ENCODE measurements at regions not wholly inside any gene's neighbourhood (a gene's known extent, or its start where the extent isn't known, plus 50 kb on each side); places are given as distances from the start of the nearest gene placed in this dataset.

GRCh38 chr5:143473481-143473880 lies 70.0 kb upstream of the NR3C1 start:
- Histone ChIP-seq H3K4me3 (ENCODE audit: low read depth, low read length) (no peak overlapping the region), H3K27ac (ENCODE audit: low read depth, low read length) (no peak overlapping the region), H3K27me3 (ENCODE audit: control insufficient read depth, insufficient read depth, low read length) (no peaks in the 10 kb centered on the region), H3K4me1 (ENCODE audit: control insufficient read depth, insufficient read depth, low read length) (no peaks in the 10 kb centered on the region), H3K9ac (ENCODE audit: low read depth, low read length) (no peak overlapping the region), H3K9me3 (ENCODE audit: control insufficient read depth, insufficient read depth, low read length) (no peaks in the 10 kb centered on the region), H3K36me3 (ENCODE audit: control insufficient read depth, insufficient read depth, low read length) (no peaks in the 10 kb centered on the region)

GRCh38 chr5:143472576-143472975 lies 69.1 kb upstream of the NR3C1 start:
- Histone ChIP-seq H3K27ac (ENCODE audit: low read depth, low read length) (no peak overlapping the region), H3K36me3 (ENCODE audit: control insufficient read depth, insufficient read depth, low read length) (no peaks in the 10 kb centered on the region)

GRCh38 chr5:143471666-143472464 lies 68.4 kb upstream of the NR3C1 start:
- Histone ChIP-seq H3K4me3 (ENCODE audit: low read depth, low read length) (no peak overlapping the region), H3K9ac (ENCODE audit: low read depth, low read length) (no peak overlapping the region), H3K4me1 (ENCODE audit: control insufficient read depth, insufficient read depth, low read length) (no peaks in the 10 kb centered on the region), H3K9me3 (ENCODE audit: control insufficient read depth, insufficient read depth, low read length) (no peaks in the 10 kb centered on the region), H3K27ac (ENCODE audit: low read depth, low read length) (no peak overlapping the region), H3K36me3 (ENCODE audit: control insufficient read depth, insufficient read depth, low read length) (no peaks in the 10 kb centered on the region), H3K27me3 (ENCODE audit: control insufficient read depth, insufficient read depth, low read length) (no peaks in the 10 kb centered on the region)

More at GRCh38 chr5:143472576-143472975, 69.1 kb upstream of the NR3C1 start:
- Histone ChIP-seq H3K4me3 (ENCODE audit: low read depth, low read length) (no peak overlapping the region), H3K4me1 (ENCODE audit: control insufficient read depth, insufficient read depth, low read length) (no peaks in the 10 kb centered on the region), H3K9ac (ENCODE audit: low read depth, low read length) (no peak overlapping the region), H3K9me3 (ENCODE audit: control insufficient read depth, insufficient read depth, low read length) (no peaks in the 10 kb centered on the region), H3K27me3 (ENCODE audit: control insufficient read depth, insufficient read depth, low read length) (no peaks in the 10 kb centered on the region)

- H3K4me1 ChIP-seq (ENCODE audit: control insufficient read depth, insufficient read depth, low read length) = no peaks in the 10 kb centered on the region
- H3K9me3 ChIP-seq (ENCODE audit: control insufficient read depth, insufficient read depth, low read length) = no peaks in the 10 kb centered on the region
- H3K27me3 ChIP-seq (ENCODE audit: control insufficient read depth, insufficient read depth, low read length) = no peaks in the 10 kb centered on the region
- H3K4me3 ChIP-seq (ENCODE audit: low read depth, low read length) = no peak overlapping the region
- no peak overlapping the region for H3K9ac ChIP-seq (ENCODE audit: low read depth, low read length)
- H3K27ac ChIP-seq (ENCODE audit: low read depth, low read length) = no peak overlapping the region
- no peaks in the 10 kb centered on the region for H3K36me3 ChIP-seq (ENCODE audit: control insufficient read depth, insufficient read depth, low read length)
Measured at GRCh38 chr5:143471041-143471509, 67.6 kb upstream of the NR3C1 start.

- Histone ChIP-seq H3K27me3 (ENCODE audit: control insufficient read depth, insufficient read depth, low read length) (no peaks in the 10 kb centered on the region), H3K27ac (ENCODE audit: low read depth, low read length) (no peak overlapping the region), H3K9me3 (ENCODE audit: control insufficient read depth, insufficient read depth, low read length) (no peaks in the 10 kb centered on the region), H3K4me3 (ENCODE audit: low read depth, low read length) (no peak overlapping the region), H3K36me3 (ENCODE audit: control insufficient read depth, insufficient read depth, low read length) (no peaks in the 10 kb centered on the region), H3K4me1 (ENCODE audit: control insufficient read depth, insufficient read depth, low read length) (no peaks in the 10 kb centered on the region), H3K9ac (ENCODE audit: low read depth, low read length) (no peak overlapping the region)
Measured at GRCh38 chr5:143470120-143470519, 66.6 kb upstream of the NR3C1 start.

- Histone ChIP-seq H3K36me3 (ENCODE audit: control insufficient read depth, insufficient read depth, low read length) (no peaks in the 10 kb centered on the region), H3K9ac (ENCODE audit: low read depth, low read length) (no peak overlapping the region), H3K27ac (ENCODE audit: low read depth, low read length) (no peak overlapping the region), H3K4me1 (ENCODE audit: control insufficient read depth, insufficient read depth, low read length) (no peaks in the 10 kb centered on the region), H3K9me3 (ENCODE audit: control insufficient read depth, insufficient read depth, low read length) (no peaks in the 10 kb centered on the region), H3K27me3 (ENCODE audit: control insufficient read depth, insufficient read depth, low read length) (no peaks in the 10 kb centered on the region), H3K4me3 (ENCODE audit: low read depth, low read length) (no peak overlapping the region)
Measured at GRCh38 chr5:143469125-143469524, 65.6 kb upstream of the NR3C1 start.

DNA sequence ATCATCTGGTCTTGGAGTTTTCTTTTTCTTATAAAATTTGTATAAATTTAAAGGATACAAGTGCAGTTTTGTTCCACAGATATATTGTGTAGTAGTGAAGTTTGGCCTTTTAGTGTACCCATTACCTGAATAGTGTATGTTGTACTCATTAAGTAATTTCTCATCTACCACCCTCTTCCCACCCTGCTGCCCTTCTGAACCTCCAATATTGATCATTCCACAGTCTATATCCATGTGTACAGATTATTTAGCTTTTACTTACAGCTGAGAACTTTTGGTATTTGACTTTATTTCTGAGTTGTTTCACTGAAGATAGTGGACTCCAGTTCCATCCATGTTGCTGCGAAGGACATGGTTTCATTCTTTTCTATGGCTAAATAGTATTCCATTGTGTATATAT lies 63.1 kb upstream of the NR3C1 start:
- H3K36me3 ChIP-seq (ENCODE audit: control insufficient read depth, insufficient read depth, low read length) = no peaks in the 10 kb centered on the region
- H3K9ac ChIP-seq (ENCODE audit: low read depth, low read length) = no peak overlapping the region
- no peak overlapping the region for H3K27ac ChIP-seq (ENCODE audit: low read depth, low read length)
- H3K27me3 ChIP-seq (ENCODE audit: control insufficient read depth, insufficient read depth, low read length) = no peaks in the 10 kb centered on the region
- no peaks in the 10 kb centered on the region for H3K9me3 ChIP-seq (ENCODE audit: control insufficient read depth, insufficient read depth, low read length)
- no peak overlapping the region for H3K4me3 ChIP-seq (ENCODE audit: low read depth, low read length)
- no peaks in the 10 kb centered on the region for H3K4me1 ChIP-seq (ENCODE audit: control insufficient read depth, insufficient read depth, low read length)

DNA sequence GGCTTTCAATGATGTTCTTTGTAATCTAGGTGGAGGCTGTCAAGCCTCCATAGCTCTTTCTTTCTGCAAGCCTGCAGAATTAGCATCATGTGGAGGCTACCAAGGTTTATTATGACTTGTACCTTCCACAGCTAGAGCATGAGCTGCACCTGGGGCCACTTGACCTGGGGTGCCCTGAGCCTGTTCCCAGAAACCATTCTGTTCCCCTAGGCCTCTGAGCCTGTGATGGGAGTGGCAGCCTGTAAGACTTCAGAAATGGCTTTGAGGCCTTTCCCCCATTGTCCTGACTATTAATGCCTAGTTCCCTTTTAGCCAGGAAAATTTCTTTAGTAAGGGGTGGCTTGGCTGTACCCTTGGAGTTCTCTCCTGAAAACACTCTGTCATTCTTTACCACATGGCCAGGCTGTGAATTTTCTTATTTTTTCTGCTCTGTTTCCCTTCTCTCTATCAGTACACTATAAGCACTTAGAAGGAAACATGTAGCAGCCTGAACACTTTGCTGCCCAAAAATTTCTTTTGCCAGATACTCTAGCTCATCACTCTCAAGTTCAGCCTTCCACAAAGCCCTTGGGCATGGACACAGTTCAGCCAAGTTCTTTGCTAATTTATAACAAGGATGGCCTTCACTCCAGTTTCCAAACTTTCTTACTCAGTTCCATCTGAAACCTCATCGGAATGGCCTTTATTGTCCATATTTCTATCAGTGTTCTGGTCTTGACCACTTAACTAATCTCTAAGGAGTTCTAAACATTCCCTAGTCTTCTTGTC lies 61.4 kb upstream of the NR3C1 start:
- no peaks in the 10 kb centered on the region for H3K27me3 ChIP-seq (ENCODE audit: control insufficient read depth, insufficient read depth, low read length)
- no peaks in the 10 kb centered on the region for H3K9me3 ChIP-seq (ENCODE audit: control insufficient read depth, insufficient read depth, low read length)
- no peaks in the 10 kb centered on the region for H3K36me3 ChIP-seq (ENCODE audit: control insufficient read depth, insufficient read depth, low read length)
- no peaks in the 10 kb centered on the region for H3K4me1 ChIP-seq (ENCODE audit: control insufficient read depth, insufficient read depth, low read length)
- no peak overlapping the region for H3K27ac ChIP-seq (ENCODE audit: low read depth, low read length)
- no peak overlapping the region for H3K4me3 ChIP-seq (ENCODE audit: low read depth, low read length)
- no peak overlapping the region for H3K9ac ChIP-seq (ENCODE audit: low read depth, low read length)

- Histone ChIP-seq H3K4me1 (ENCODE audit: control insufficient read depth, insufficient read depth, low read length) (no peaks in the 10 kb centered on the region), H3K36me3 (ENCODE audit: control insufficient read depth, insufficient read depth, low read length) (no peaks in the 10 kb centered on the region), H3K27ac (ENCODE audit: low read depth, low read length) (no peak overlapping the region), H3K9me3 (ENCODE audit: control insufficient read depth, insufficient read depth, low read length) (no peaks in the 10 kb centered on the region), H3K9ac (ENCODE audit: low read depth, low read length) (no peak overlapping the region), H3K4me3 (ENCODE audit: low read depth, low read length) (no peak overlapping the region), H3K27me3 (ENCODE audit: control insufficient read depth, insufficient read depth, low read length) (no peaks in the 10 kb centered on the region)
Measured at GRCh38 chr5:143462431-143462830, 58.9 kb upstream of the NR3C1 start.

DNA sequence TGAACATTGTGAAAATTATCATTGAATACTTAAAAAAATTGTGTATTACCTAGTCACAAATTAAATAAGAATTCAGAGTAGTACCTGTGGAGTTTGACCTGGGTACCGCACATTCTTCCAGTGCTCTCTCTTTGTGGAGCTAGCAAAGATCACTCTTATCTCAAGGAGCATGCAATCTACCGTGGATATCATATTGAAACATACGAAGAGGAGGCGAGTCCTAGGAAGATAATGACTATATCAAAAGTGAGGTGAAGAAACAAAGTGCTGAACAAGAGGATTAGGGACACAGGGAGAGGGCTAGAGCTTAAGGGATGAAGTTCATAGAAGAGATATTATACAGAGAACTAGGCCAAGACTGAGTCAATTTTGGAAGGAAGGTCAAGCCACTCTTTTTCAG lies 55.9 kb upstream of the NR3C1 start:
- Histone ChIP-seq H3K9ac (ENCODE audit: low read depth, low read length) (no peak overlapping the region), H3K27me3 (ENCODE audit: control insufficient read depth, insufficient read depth, low read length) (no peaks in the 10 kb centered on the region)

GRCh38 chr5:143456952-143457547 lies 53.6 kb upstream of the NR3C1 start:
- Histone ChIP-seq H3K27ac (ENCODE audit: low read depth, low read length) (no peak overlapping the region), H3K4me1 (ENCODE audit: control insufficient read depth, insufficient read depth, low read length) (no peaks in the 10 kb centered on the region), H3K27me3 (ENCODE audit: control insufficient read depth, insufficient read depth, low read length) (no peaks in the 10 kb centered on the region), H3K36me3 (ENCODE audit: control insufficient read depth, insufficient read depth, low read length) (no peaks in the 10 kb centered on the region), H3K9me3 (ENCODE audit: control insufficient read depth, insufficient read depth, low read length) (no peaks in the 10 kb centered on the region), H3K9ac (ENCODE audit: low read depth, low read length) (no peak overlapping the region), H3K4me3 (ENCODE audit: low read depth, low read length) (no peak overlapping the region)

More for the DNA sequence above, 55.9 kb upstream of the NR3C1 start:
- Histone ChIP-seq H3K4me3 (ENCODE audit: low read depth, low read length) (no peak overlapping the region), H3K9me3 (ENCODE audit: control insufficient read depth, insufficient read depth, low read length) (no peaks in the 10 kb centered on the region), H3K27ac (ENCODE audit: low read depth, low read length) (no peak overlapping the region), H3K4me1 (ENCODE audit: control insufficient read depth, insufficient read depth, low read length) (no peaks in the 10 kb centered on the region), H3K36me3 (ENCODE audit: control insufficient read depth, insufficient read depth, low read length) (no peaks in the 10 kb centered on the region)

Data from HUES48 (cell line).